ENCODE measurements at regions not wholly inside any gene's neighbourhood (a gene's known extent, or its start where the extent isn't known, plus 50 kb on each side); places are given as distances from the start of the nearest gene placed in this dataset.

DNA sequence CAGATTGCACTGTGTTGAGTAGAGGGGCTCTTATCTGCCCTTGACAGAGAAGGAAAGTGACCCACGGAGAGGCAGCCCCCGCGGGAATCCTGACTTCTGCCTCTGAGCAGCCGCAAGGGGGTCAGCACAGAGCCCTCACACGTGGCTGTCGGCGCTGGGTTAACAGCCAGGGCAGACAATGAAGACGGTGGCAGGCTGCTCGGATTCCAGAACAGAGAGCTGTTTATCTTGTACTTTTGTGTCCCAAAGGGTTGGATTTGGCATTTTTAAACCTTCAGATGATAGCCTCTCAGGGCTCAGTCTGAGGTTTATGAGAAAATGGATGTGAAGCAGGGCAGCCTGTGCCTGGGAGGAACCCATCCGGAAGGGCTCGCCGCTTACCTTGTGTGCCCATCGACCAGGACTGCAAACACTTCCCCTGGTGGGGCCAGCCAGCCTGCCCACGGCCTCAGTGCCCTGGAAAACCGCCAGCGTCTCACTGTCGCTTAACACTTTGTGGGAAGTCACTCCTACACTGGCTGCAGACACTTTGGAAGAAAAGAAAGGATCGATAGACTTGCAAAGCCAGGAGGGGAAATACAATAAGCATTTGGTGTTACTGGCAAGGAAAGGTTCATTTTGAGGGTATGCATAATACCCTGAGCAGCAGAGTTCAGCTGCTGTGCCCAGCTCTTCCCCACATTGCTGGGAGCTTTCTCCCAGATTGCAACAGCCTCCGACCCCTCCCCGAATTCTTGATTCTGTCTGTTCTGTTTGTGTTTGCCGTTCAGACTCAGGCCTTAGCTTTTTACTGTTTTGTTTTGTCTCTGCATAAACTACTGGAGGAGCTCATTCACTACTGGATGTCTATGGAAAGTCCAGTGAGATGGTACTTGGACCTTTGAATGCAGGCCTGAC is 325.3 kb upstream of the MYT1L start:
- Histone ChIP-seq H4K20me1 (ENCODE audit: insufficient read depth, low read length) (no peaks in the 10 kb centered on the region), H3K79me2 (ENCODE audit: low read length) (no peaks in the 10 kb centered on the region)

DNA sequence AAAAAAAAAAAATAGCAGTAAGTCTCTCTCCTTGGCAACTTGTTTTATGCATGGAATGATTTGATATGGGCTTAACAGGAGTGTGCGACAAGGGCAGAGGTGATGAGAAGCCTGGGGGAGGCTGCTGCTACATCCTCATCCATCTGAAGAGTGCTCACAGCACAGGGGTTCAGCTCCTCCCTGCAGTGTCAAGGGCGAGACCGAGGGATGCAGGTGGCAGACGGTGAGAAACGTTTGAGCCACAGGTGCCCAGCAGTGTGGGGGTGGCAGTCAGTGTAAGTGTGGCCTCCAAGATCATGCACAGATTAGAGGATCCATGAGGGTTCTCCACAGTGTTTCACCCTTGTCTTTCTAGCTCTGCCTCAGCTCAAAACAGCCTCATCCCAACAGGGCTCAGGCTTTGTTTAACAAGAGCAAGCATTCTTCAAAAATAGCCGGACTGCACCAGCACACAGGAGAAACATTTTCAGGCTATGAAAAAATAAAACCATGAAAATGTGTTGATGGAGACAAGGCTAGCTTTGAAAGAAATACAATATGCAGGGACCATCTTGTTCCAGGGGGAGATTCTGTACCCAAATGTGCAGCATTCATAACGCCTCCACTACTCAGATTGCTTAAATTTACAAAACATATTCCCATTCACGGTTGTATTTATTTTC is 324.5 kb upstream of the MYT1L start:
- Histone ChIP-seq H3K36me3 (replicated peaks; ENCODE audit: low read depth, low read length) (no peaks in the 10 kb centered on the region), H3K9ac (ENCODE audit: low read length) (no peak overlapping the region), H3K27ac (ENCODE audit: low read length) (no peak overlapping the region), H3K4me2 (ENCODE audit: low read length) (no peak overlapping the region), H4K20me1 (ENCODE audit: insufficient read depth, low read length) (no peaks in the 10 kb centered on the region), H3K9me3 (ENCODE audit: insufficient read depth, low read length) (no peaks in the 10 kb centered on the region), H3K4me1 (ENCODE audit: low read length) (no peaks in the 10 kb centered on the region), H3K27me3 (ENCODE audit: low read depth, low read length) (no peaks in the 10 kb centered on the region), H2AFZ (ENCODE audit: low read depth, low read length) (no peak overlapping the region), H3K79me2 (ENCODE audit: low read length) (no peaks in the 10 kb centered on the region), H3K4me3 (ENCODE audit: low read length) (no peak overlapping the region)
- TF ChIP-seq EZH2phosphoT487 (IDR thresholded peaks at IDR 0.05; ENCODE audit: low read depth), result no peak
- TF ChIP-seq, protein P1, sequence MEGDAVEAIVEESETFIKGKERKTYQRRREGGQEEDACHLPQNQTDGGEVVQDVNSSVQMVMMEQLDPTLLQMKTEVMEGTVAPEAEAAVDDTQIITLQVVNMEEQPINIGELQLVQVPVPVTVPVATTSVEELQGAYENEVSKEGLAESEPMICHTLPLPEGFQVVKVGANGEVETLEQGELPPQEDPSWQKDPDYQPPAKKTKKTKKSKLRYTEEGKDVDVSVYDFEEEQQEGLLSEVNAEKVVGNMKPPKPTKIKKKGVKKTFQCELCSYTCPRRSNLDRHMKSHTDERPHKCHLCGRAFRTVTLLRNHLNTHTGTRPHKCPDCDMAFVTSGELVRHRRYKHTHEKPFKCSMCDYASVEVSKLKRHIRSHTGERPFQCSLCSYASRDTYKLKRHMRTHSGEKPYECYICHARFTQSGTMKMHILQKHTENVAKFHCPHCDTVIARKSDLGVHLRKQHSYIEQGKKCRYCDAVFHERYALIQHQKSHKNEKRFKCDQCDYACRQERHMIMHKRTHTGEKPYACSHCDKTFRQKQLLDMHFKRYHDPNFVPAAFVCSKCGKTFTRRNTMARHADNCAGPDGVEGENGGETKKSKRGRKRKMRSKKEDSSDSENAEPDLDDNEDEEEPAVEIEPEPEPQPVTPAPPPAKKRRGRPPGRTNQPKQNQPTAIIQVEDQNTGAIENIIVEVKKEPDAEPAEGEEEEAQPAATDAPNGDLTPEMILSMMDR (IDR thresholded peaks at IDR 0.05; ENCODE audit: low read depth, low read length), result no peak

More for the DNA sequence above, 325.3 kb upstream of the MYT1L start:
- TF ChIP-seq EZH2phosphoT487 (IDR thresholded peaks at IDR 0.05; ENCODE audit: low read depth), result no peak
- TF ChIP-seq, protein P1 (IDR thresholded peaks at IDR 0.05; ENCODE audit: low read depth, low read length), result no peak
- Histone ChIP-seq H3K9ac (ENCODE audit: low read length) (no peak overlapping the region), H3K4me1 (ENCODE audit: low read length) (no peaks in the 10 kb centered on the region), H3K4me2 (ENCODE audit: low read length) (no peak overlapping the region), H3K9me3 (ENCODE audit: insufficient read depth, low read length) (no peaks in the 10 kb centered on the region), H2AFZ (ENCODE audit: low read depth, low read length) (no peak overlapping the region), H3K27ac (ENCODE audit: low read length) (no peak overlapping the region), H3K36me3 (replicated peaks; ENCODE audit: low read depth, low read length) (no peaks in the 10 kb centered on the region), H3K4me3 (ENCODE audit: low read length) (no peak overlapping the region), H3K27me3 (ENCODE audit: low read depth, low read length) (no peaks in the 10 kb centered on the region)

DNA sequence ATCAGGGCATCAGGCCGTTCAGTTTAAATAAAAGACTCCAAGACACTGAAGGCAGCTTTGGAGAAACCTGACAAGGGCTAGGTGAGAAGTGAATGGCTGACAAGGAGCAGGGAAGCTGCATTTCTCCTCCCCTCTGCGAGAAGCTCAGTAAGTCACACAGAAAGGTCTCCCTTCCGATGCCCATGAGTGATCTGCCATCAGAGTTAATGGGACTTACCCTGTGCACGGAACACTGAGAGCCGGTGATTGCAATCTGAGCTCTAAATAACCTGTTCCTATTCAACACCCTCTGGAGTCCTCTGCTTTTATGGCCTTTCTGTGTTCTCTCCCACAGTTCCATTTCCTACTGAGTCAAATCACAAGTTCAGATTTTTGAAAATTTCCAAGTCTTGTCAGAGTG is 322.2 kb upstream of the MYT1L start:
- Histone ChIP-seq H3K4me2 (ENCODE audit: low read length) (no peak overlapping the region), H3K9ac (ENCODE audit: low read length) (no peak overlapping the region), H3K4me1 (ENCODE audit: low read length) (no peaks in the 10 kb centered on the region), H3K36me3 (replicated peaks; ENCODE audit: low read depth, low read length) (no peaks in the 10 kb centered on the region), H3K79me2 (ENCODE audit: low read length) (no peaks in the 10 kb centered on the region), H2AFZ (ENCODE audit: low read depth, low read length) (no peak overlapping the region), H3K27ac (ENCODE audit: low read length) (no peak overlapping the region), H4K20me1 (ENCODE audit: insufficient read depth, low read length) (no peaks in the 10 kb centered on the region), H3K4me3 (ENCODE audit: low read length) (no peak overlapping the region), H3K27me3 (ENCODE audit: low read depth, low read length) (no peaks in the 10 kb centered on the region), H3K9me3 (ENCODE audit: insufficient read depth, low read length) (no peaks in the 10 kb centered on the region)
- TF ChIP-seq, protein P1 (IDR thresholded peaks at IDR 0.05; ENCODE audit: low read depth, low read length), result no peak
- TF ChIP-seq EZH2phosphoT487 (IDR thresholded peaks at IDR 0.05; ENCODE audit: low read depth), result no peak

DNA sequence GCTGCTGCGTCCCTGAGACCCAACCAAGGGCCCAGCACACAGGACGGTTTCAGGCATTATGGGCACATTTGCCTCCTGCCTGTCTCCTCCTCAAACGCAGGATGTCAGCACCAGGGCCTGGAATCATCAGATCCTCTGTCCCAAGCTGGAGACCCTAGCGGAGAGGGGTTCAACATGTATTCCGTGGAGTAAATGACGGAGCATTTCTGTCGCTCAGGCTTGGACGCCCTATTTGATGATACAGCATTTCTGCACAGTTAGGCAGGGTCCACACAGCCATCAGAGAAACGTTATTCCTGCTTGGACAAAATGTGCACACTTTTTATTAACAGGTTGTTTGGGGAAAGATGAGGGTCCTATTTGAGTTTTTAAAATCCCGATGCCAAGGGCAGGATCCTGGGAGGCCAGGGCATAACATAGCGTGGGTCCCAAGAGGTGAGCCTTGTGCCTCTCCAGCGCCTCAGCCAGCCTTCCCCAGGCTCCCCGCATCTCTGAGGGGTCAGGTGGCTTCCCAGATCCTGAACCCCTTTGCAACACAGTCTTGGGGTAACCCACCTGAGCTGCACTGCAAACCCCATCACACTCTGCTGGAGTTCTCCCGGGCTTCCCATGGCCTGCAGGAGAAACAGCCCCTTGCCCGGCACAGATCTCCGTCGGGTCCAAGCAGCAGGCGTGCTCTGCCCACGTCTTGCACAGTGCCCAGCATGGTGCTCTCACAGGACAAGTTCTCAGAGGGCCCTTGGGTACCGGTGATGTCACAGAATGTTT is 319.7 kb upstream of the MYT1L start:
- Histone ChIP-seq H3K4me2 (ENCODE audit: low read length) (no peak overlapping the region), H3K27ac (ENCODE audit: low read length) (no peak overlapping the region), H3K9ac (ENCODE audit: low read length) (no peak overlapping the region), H3K79me2 (ENCODE audit: low read length) (no peaks in the 10 kb centered on the region), H3K9me3 (ENCODE audit: insufficient read depth, low read length) (no peaks in the 10 kb centered on the region), H3K36me3 (replicated peaks; ENCODE audit: low read depth, low read length) (no peaks in the 10 kb centered on the region), H4K20me1 (ENCODE audit: insufficient read depth, low read length) (no peaks in the 10 kb centered on the region), H3K27me3 (ENCODE audit: low read depth, low read length) (no peaks in the 10 kb centered on the region), H3K4me3 (ENCODE audit: low read length) (no peak overlapping the region), H3K4me1 (ENCODE audit: low read length) (no peaks in the 10 kb centered on the region), H2AFZ (ENCODE audit: low read depth, low read length) (no peak overlapping the region)
- no peak for TF ChIP-seq EZH2phosphoT487 (IDR thresholded peaks at IDR 0.05; ENCODE audit: low read depth)
- TF ChIP-seq, protein P1 (IDR thresholded peaks at IDR 0.05; ENCODE audit: low read depth, low read length), result no peak
